CD4-positive, alpha-beta T cell (primary cell): ENCODE measurements at regions not wholly inside any gene's neighbourhood (a gene's known extent, or its start where the extent isn't known, plus 50 kb on each side); places are given as distances from the start of the nearest gene placed in this dataset.

Experiments
- ATAC-seq: fragments of 200-7000 bp; cut with Tn5 transposase; one replicate; pipeline ENCODE4 v1.10.0; 2022; ENCODE audit warnings: mild to moderate bottlenecking; ENCODE audit not compliant: poor library complexity
- CTCF ChIA-PET: fragments of 350-600 bp; sonication (Branson Sonifier 250); formaldehyde crosslinking; loops from one replicate; lab custom pipeline; 2021; ENCODE audit warnings: antibody characterized with exemption, inconsistent platforms; lab: Charles Lee
- POLR2A ChIA-PET: fragments of 350-600 bp; sonication (Branson Sonifier 250); formaldehyde crosslinking; loops from one replicate; lab custom pipeline; 2021; ENCODE audit warnings: antibody characterized with exemption, inconsistent platforms; lab: Charles Lee
- DNase-seq, 14 experiments: peaks; one replicate each; pipeline ENCODE4 v3.0.0-alpha.2; 2013 to 2020; ENCODE audit warnings: mixed read lengths in 2 of 14
- H3K27ac ChIP-seq, 2 donors: one replicate each; pipeline versions ENCODE4 v1.5.1 to v1.7.0; 2013; ENCODE audit warnings: low read length in 2 of 2, low read depth in 1 of 2, mild to moderate bottlenecking in 1 of 2
- H3K27me3 ChIP-seq, 2 experiments: 1 replicate in 1 of 2; 2 replicates in 1 of 2; pipeline versions ENCODE4 v1.6.1 to v1.7.0; 2013; ENCODE audit warnings: low read length in 2 of 2, control low read depth in 1 of 2, mild to moderate bottlenecking in 1 of 2, moderate library complexity in 1 of 2; ENCODE audit not compliant: insufficient read depth in 2 of 2, control insufficient read depth in 1 of 2
- H3K36me3 ChIP-seq: one replicate; pipeline ENCODE4 v1.6.1; 2013; ENCODE audit warnings: low read length, control low read depth; ENCODE audit not compliant: insufficient read depth
- H3K4me1 ChIP-seq: one replicate; pipeline ENCODE4 v1.6.1; 2013; ENCODE audit warnings: low read length, control low read depth; ENCODE audit not compliant: insufficient read depth
- H3K4me3 ChIP-seq: one replicate; pipeline ENCODE4 v1.5.1; 2013; ENCODE audit warnings: mild to moderate bottlenecking, low read length, moderate library complexity
- H3K9me3 ChIP-seq, 2 experiments: 1 replicate in 1 of 2; 2 replicates in 1 of 2; pipeline versions ENCODE4 v1.6.1 to v1.7.0; 2013; ENCODE audit warnings: low read length in 2 of 2, mild to moderate bottlenecking in 2 of 2, control low read depth in 1 of 2, moderate library complexity in 1 of 2; ENCODE audit not compliant: control insufficient read depth in 1 of 2, insufficient read depth in 1 of 2
- H3K27ac Mint-ChIP-seq: one replicate; pipeline ENCODE4 v1.8.0; 2020; ENCODE audit warnings: mixed read lengths
- H3K27me3 Mint-ChIP-seq: one replicate; pipeline ENCODE4 v1.8.0; 2021; ENCODE audit warnings: mixed read lengths
- H3K36me3 Mint-ChIP-seq: one replicate; pipeline ENCODE4 v1.8.0; 2021; ENCODE audit warnings: low read depth, mixed read lengths
- H3K4me1 Mint-ChIP-seq: one replicate; pipeline ENCODE4 v1.8.0; 2021; ENCODE audit warnings: low read depth, mixed read lengths
- H3K4me3 Mint-ChIP-seq: one replicate; pipeline ENCODE4 v1.8.0; 2020; ENCODE audit warnings: mild to moderate bottlenecking, mixed read lengths
- H3K9me3 Mint-ChIP-seq: one replicate; pipeline ENCODE4 v1.8.0; 2020; ENCODE audit warnings: mixed read lengths
- CTCF ChIP-seq: fragments of 200-600 bp; IDR thresholded peaks from one replicate; pipeline ENCODE4 v1.8.0; 2022; ENCODE audit warnings: antibody characterized with exemption, mild to moderate bottlenecking
- intact Hi-C, 2 experiments: fragments of 100-400 bp; cut with DNase I in 1 of 2; cut with micrococcal nuclease in 1 of 2; formaldehyde crosslinking; loops; one replicate each; pipeline versions ENCODE4 v1.15.1 to v1.9.0; 2023 to 2025; cut with DNase I, micrococcal nuclease

GRCh38 chr7:26493737-26494428 lies 202.2 kb downstream of the SNX10 start:
- peaks cover under 1% of the 10 kb centered on the region for H3K27me3 Mint-ChIP-seq
- TF ChIP-seq CTCF, result no peak
- H3K4me1 ChIP-seq, result no peaks in the 10 kb centered on the region
- H3K27ac Mint-ChIP-seq, result no peak overlapping the region
- no peak overlapping the region for H3K27ac ChIP-seq
- H3K36me3 Mint-ChIP-seq, result no peaks in the 10 kb centered on the region
- H3K9me3 Mint-ChIP-seq, result no peaks in the 10 kb centered on the region
- no peaks in the 10 kb centered on the region for H3K27me3 ChIP-seq
- H3K36me3 ChIP-seq, result no peaks in the 10 kb centered on the region
- no peaks in the 10 kb centered on the region for H3K4me1 Mint-ChIP-seq
- intact Hi-C loops, result no loop called here
- H3K4me3 ChIP-seq, result no peak overlapping the region
- ChIA-PET POLR2A (no interaction called here), CTCF (no interaction called here)
- H3K4me3 Mint-ChIP-seq, result no peak overlapping the region
- ATAC-seq (no peak), DNase-seq (no peak)
- H3K9me3 ChIP-seq, result no peaks in the 10 kb centered on the region

- Histone ChIP-seq H3K4me1 (no peaks in the 10 kb centered on the region), H3K36me3 (no peaks in the 10 kb centered on the region), H3K27me3 (no peaks in the 10 kb centered on the region), H3K4me3 (no peak overlapping the region), H3K9me3 (no peaks in the 10 kb centered on the region), H3K27ac (no peak overlapping the region)
- Mint-ChIP-seq H3K27ac (no peak overlapping the region), H3K9me3 (no peaks in the 10 kb centered on the region), H3K27me3 (no peaks in the 10 kb centered on the region), H3K4me3 (no peak overlapping the region), H3K4me1 (no peaks in the 10 kb centered on the region), H3K36me3 (no peaks in the 10 kb centered on the region)
- CTCF ChIA-PET, result no interaction called here
- TF ChIP-seq CTCF, result no peak
- intact Hi-C loops, result loop anchor here in 1 of 2 experiments (5.0 kb wide), 1 partner anchor 118 kb away; no protein-coding TSS in a partner anchor
- DNase-seq (no peak), ATAC-seq (no peak)
- POLR2A ChIA-PET, result no interaction called here
Measured at GRCh38 chr7:26495569-26495968, 203.9 kb downstream of the SNX10 start.

GRCh38 chr7:26497801-26498596 lies 206.3 kb downstream of the SNX10 start:
- Histone ChIP-seq H3K36me3 (no peaks in the 10 kb centered on the region), H3K9me3 (no peaks in the 10 kb centered on the region), H3K4me1 (no peaks in the 10 kb centered on the region), H3K4me3 (no peak overlapping the region), H3K27ac (no peak overlapping the region), H3K27me3 (no peaks in the 10 kb centered on the region)
- Mint-ChIP-seq H3K4me1 (no peaks in the 10 kb centered on the region), H3K36me3 (no peaks in the 10 kb centered on the region), H3K27ac (no peak overlapping the region), H3K4me3 (no peak overlapping the region), H3K9me3 (no peaks in the 10 kb centered on the region), H3K27me3 (peaks cover 3% of the 10 kb centered on the region)
- CTCF ChIA-PET, result no interaction called here
- DNase-seq (no peak), ATAC-seq (no peak)
- no peak for TF ChIP-seq CTCF
- POLR2A ChIA-PET, result no interaction called here
- intact Hi-C loops, result loop anchor here in 1 of 2 experiments (5.0 kb wide), 1 partner anchor 121 kb away; no protein-coding TSS in a partner anchor
